Right renal cortex interstitium (tissue), 3 donors: ENCODE measurements at regions not wholly inside any gene's neighbourhood (a gene's known extent, or its start where the extent isn't known, plus 50 kb on each side); places are given as distances from the start of the nearest gene placed in this dataset.

Experiments
- DNase-seq, 3 donors: peaks; one replicate each; pipeline ENCODE4 v3.0.0-alpha.2; 2013; ENCODE audit warnings: low read depth in 3 of 3, low spot score in 2 of 3

DNA sequence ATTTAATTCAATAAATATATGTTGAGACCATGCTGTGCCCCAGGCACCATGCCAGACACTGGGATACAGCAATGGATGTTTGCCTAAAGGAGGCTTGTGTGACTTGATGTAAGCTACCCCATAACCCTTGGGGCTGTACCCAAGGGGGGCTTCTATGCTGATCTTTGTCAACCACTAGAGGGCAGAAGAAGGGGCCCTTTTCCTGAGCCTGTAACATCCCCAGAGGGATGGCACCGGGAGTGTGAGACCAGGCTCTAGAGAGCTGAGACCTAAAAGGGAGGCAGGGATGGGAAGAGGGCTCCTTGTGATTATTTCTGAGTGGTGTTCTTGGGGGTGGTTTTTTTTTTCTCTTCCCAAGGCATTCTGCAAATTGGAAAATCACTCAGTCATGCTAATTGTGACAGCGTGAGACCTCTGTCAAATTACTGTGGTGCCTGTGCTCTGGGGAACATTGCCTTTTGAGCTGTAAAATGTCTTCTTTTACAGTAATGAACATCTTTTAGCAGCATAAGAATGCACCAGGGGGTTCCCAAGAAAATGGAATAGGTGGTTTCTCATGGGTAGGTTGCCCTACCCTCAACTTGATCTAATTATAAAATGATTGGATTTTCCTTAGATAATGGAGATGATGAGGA lies 138.7 kb upstream of the SLC24A3 start:
- no peak for DNase-seq

DNA sequence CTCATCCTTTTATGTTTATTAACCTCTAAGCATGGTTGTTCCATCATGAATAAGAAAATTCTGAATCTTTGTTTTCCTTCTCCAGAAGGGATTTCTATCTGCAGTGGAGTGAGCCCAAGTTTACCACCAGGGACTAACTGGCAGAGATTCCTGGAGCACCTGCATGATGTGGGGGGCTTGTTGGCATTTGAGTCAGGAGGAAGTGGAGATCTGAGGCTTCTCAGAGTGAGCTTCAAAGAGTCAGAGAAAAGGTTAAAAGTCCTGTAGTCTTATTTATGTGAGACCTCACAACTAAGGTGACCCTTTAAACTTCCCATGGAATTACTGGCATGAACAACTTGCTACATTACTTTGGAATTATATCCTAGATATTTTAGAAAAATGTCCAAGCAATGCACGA lies 138.1 kb upstream of the SLC24A3 start:
- DNase-seq, result no peak

DNA sequence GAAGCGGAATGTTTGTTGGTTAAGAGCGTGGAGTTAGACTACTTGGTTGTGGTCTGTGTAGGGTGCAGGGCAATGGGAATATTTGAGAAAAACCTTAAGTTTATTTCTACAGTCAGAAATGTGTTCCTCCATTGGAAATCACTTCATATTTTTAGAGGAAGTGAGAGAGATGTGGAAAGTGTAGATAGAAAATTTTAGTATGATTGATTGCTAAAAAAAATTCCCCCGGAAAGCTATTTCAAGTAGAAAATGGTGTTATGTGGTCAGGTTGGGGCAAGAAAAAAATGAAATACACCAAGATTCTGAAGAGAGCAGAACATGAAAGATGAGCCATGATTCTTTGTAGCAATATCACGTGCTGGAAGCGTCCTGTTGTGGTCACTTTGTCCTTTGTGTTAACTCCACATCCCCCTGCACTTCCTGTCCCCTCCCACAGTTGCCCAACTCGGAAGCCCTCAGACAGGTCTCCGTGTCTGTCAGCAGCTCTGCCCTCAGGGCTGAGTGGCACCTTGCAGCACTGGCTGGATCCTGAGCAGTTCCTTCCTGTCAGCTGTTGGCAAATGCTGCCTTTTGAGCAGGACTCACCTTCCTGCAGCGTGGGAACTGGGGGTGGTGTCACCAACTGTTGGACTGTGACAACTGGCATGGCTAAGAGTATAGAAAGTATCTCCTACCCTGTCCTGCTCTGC lies 137.5 kb upstream of the SLC24A3 start:
- DNase-seq, result no peak

DNA sequence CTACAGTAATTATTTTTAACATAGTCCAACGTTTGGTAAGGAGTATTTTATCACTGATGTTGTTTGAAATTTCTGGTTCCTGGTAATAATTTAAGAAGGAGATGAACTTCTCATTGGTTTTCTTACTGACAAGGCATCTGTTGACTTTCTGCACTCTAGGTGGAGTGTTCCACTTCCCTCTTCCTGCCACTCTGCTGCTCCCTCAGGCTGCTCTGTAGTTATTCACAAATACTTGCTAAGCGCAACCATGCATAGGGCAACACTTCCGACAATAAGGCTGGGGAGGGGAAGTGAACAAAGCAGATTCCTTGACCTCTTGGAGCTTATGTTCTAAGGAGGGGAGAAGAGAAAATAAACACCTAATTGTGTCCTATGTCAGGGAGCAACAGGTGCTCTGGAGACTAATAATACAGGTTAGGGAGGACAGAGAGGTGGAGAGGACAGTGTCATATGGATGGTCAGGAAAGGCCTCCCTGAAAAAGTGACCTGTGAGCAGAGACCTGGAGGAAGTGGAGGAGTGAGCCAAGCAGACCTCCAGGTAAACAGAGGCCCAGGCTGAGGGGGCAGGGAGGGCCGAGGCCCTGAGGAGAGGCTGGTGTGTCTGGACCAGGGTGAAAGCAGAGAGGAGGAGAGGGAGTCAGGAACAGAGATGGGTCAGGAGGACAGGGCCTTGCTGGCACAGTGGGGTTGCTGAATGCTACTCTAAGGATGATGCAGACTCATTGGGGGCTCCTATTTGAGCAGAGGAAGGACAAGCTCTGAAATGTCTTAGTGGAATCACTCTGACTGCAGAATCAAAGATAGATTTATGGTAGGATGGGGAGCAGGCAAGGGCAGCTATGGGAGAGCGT lies 134.8 kb upstream of the SLC24A3 start:
- DNase-seq, result no peak

DNA sequence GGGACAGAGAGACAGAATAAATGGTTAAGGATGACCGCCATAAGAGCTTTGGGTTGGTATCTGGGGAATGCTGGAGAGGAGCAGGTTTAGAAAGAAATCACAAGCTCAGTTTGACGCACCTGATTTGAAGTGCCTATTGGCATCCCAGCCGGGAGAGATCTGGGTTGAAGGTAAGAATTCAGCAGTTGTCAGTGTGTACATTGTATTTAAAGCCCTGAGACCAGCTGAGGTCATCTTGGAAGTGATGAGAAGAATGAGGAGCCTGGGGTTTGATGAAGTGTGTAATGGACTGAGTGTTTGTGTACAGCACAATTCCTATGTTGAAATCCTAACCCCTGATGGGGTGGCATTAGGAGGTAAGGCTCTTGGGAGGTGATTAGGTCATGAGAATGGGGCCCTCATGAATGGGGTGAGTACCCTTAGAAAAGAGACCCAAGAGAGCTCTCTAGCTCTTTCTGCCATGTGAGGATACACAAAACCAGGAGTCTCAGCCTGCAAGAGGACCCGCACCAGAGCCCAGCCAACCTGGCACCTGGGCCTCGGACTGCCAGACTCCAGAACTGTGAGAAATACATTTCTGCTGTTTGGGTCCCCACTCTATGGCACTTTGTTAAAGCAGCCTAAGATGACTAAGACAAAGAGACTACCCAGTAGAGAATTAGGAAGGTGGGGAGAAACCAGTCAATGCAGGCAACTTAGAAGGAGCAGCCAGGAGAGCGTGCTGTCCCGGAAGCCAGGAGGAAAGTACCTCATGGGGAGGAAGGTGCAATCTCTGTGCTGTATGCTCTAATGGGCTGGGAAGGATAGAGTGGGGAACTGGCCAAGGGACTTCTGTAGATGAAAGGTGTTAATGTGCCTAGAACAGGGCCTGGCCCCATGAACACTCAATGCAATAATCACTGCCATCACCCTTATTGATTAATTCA lies 133.7 kb upstream of the SLC24A3 start:
- no peak for DNase-seq

DNA sequence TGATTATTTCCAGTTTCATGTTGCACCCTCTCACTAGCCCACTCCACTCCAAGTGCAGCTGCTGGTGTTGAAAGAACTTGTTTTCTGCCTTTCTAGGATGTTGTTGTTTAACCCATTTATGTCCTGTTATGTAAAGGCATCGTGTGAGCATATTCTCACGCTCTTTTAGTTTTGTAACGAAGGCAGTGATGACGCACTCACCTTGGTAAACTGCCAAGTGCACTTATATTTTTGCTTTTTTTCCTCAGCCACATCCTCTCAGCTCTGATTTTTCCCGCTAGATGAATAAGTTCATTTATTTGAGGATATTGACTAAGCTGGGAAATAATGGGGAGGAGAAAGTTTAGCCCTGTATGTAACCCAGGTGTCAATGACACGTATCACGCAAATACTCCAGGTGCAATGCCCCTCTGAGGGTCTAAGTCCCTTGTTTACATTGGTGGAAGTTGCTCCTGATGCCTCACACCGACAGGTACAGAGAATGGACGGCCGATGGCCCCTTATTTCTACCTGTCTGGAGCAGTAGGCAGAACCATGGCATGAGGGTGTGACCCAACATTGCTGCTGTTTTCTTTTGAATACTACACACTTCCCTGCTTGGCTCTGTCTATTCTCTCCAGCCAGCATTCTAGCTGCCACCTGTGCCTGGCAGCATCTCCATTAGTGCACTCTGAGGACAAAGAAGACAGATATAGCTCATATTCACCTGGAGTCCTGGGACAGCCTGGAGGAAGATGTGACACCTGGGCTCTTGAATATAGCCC lies 132.7 kb upstream of the SLC24A3 start:
- DNase-seq, result no peak

DNA sequence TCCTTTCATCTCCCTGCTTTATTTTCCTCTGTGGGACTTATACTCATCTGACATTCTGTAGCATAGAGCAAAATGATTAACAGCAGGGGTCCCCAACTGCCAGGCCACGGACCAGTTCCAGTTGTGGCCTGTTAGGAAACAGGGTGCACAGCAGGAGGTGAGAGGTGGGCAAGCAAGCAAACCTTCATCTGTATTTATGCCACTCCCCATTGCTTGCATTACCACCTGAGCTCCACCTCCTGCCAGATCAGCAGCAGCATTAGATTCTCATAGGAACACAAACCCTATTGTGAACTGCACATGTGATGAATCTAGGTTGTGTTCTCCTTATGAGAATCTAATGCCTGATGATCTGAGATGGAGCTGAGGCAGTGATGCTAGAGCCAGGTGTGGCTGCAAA lies 130.5 kb upstream of the SLC24A3 start:
- no peak for DNase-seq

DNA sequence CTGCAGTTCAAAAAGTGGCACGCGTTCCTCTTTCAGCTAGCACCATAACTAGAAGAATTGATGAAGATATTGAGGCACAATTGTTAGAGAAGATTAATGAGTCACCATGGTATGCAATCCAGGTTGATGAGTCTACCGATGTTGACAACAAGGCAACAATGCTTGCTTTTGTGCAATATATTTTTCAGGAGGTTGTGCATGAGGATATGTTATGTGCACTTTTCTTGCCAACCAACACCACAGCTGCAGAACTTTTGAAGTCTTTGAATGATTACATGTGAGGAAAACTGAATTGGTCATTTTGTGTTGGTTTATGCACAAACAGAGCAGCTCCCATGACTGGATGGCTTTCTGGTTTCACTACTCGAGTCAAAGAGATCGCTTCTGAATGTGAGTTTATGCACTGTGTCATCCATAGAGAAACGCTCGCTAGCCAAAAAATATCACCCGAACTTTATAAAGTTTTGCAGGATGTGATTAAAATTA lies 129.3 kb upstream of the SLC24A3 start:
- DNase-seq, result no peak

DNA sequence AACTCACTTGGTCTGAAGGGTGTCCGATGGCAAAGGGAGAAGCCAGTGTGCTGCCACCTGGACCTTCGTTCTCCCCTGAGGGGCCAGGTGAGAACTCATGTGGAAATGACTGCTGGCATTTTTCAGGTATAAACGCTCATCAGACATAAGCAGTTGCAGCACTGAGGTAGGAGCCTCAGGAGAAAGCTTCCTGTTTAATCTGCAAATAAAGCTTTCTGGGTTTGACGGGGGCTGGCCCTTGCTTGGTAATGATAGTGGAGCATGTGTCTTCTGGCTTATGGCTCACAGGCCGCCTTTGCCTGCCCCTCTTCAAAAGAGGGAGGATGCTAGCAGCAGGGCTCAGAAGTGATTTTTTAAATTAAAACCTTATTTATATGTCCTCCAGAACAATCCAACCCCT lies 122.1 kb upstream of the SLC24A3 start:
- DNase-seq, result no peak

DNA sequence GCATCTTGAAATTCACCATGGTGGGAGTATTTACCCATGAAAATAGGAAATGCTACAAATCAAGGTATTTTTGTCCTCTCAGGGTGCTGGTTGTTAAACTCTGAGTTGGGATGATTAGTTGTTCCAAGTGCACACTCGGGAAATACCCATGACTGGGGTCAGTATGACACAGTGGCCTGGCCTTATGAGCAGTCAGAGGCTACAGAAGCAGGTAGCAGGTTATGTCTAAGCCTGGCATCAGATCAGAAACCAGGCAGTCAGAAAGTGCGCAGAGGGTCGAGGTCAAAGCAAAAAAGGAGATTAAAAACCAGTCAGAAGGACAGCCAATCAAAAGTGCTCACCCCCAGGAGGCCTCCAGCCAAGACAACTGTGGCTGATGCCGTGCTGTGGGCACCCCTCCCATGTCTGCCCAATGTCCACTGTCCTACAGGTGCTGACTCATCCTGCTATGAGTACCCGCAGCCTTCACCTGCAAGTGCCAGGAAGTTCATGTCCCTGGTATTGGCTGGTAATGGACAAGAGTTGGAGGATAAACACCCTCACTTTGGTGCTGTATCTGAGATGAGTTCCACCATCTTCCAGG lies 117.4 kb upstream of the SLC24A3 start:
- DNase-seq, result no peak

DNA sequence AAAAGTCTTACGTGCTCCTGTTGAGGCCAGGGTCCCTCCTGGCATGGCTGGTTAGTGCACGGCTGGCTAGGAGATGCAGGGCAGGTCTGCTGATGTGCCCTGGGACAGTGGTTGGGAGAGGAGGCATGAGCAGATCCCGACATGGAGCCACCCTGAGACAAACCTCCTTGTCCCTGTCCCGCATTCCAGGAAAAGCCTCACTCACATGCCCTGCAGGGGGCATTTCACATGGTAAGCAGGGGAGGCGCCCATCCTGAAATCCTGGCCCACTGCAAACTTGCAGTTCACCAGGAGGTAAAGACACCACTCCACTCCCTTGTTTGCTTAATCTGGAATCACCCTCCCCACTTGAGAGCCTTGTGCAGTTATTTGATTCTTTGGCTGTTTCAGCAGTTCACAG lies 116.7 kb upstream of the SLC24A3 start:
- DNase-seq, result no peak

DNA sequence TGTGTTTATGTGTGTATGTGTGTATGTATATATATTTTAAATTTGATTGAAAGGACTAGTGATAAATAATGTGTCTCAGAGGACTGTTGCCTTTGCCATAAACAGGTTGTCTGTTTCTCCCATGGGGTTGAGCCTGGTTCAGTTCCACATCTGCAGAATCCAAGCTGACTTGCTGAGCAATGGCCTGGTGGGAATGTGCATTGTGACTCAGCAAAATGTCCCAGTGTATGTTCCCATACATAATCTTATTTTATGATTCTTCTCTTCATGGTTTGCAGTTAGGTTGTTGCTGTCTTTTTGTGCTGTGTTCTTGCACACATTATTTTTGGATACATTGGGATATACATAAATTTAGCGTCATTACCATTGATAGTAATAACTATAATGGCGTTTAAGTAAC lies 115.6 kb upstream of the SLC24A3 start:
- no peak for DNase-seq

DNA sequence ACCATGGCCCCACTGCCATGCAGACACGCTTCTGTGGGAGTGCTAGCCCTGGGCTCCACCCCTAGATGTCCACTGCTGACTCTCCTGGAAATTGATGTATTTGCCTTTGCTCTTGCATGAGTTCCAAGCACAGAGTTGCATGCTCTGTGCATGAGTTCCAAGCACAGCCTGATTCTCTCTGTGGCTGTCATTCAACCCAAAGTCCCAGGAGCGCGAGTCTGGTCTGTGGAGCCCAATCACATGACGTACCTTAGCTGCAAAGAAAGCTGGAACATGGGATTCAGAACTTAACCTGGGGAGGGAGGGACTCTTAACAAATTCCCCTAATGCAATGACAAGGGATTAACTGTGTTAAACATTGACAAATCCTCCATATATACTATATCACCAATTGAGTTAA lies 114.3 kb upstream of the SLC24A3 start:
- DNase-seq, result no peak

DNA sequence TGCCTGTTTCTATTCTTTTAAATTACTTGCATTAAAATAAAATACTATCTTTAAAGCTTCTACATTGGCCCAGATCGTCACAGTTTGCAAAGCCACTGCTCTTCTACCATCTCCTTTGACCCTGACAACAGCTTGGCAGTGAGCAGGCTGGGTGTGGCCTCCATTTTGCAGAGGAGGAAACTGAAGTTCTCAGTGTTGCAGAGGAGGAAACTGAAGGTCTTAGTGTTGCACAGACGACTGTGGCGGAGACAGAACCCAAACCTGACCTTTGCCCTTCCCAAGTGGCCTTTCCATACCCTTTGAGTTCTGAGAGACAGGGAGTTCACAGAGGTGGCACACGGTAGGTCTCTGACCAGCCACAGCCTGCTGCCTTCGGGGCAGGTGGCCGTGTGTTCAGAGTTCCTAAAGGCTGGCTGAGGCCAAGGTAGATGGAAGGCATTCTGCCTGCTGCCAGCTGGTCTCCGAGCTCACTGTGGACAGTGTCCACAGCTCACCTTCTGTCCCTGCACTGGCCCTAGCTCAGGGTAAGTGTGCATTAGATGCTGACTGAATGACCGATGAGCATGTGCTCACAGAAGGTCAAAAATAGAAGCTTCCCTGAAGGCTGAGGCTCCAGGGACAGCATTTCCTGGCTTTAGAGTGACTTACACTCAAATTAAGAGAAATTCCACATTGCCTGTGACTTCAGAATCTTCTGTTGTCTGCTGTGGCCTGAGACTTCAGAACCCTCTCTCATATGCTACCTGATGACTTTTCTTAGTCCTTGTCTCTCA lies 113.5 kb upstream of the SLC24A3 start:
- no peak for DNase-seq

DNA sequence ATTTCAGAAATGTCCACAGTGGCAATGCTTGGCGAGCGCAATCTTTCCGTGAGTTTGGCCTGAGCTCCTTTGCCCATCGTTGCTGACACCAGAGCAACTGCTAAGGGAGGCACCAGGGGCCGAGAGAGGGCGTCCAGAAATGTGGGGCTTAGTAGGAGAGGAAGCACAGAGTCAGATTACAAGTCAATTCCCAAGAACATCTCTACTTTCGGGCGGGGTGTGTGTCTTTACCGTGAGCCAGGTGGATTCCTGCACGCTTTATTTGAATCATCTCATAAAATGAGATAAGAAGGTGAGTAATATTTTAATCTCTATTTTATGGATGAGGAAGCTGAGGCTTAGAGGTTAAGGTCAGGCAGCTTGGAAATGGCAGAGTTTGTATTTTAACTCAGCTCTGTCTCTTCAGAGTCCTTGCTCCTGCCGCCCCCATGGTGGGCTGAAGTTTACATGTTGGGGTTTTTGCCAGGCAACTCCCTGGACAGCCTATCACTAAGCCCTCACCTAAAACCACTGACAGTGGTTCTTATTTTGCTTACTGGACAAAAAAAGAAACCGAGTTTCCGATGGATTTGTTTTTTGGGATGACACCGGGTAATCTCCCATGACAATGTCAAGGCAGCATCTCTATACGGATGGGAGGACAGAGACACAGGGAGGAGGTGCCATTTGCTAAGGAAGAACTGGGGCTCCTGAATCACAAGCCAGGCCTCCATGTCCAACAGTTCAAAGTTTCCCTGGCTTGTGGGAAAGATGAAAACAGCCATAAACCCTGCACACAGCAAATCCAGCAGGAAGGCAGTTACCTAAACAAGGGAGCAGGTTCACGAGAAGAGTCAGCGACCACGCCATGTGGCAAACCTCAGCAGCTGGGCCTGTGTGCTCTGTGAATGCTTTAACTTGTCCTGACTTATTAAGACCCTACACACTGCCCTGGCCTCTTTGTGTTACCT lies 112.6 kb upstream of the SLC24A3 start:
- no peak for DNase-seq

DNA sequence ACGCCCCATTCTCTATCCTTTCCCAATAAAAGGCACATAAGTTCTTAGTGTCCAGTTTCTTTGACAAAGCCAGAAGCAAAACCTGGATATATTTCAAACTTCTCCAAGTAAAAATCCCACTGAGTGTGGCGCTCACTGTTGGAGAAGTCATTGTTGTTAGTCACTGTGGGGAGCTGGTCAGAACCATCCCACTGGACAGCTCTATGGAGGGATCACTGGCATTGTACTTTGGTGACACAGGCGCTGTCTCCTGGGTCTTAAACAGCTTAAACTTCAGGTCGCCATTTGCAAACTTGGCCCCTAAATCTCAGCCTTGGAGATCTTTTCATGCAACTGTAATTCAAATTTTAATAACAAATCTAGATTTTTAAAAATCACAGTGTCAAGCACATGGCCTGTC lies 111.5 kb upstream of the SLC24A3 start:
- DNase-seq, result no peak

DNA sequence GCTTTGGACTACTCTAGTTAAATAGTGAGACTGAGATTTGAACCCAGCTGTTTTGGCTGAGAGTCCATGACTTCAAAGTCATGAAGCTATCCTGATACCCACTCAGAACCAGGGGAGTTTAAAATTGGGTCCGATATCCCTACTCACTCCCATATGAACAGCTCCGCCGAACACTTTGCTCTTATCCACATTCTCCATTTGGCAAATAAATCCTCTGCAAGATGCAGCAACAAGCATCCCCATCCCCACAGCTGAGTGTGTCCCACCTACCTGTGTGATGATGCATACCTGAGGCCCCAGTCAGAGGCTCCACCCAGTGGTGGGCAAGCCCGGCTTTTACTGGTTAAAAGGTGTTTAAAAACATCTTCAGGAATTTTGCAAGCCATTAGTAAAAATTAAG lies 108.3 kb upstream of the SLC24A3 start:
- DNase-seq, result no peak

DNA sequence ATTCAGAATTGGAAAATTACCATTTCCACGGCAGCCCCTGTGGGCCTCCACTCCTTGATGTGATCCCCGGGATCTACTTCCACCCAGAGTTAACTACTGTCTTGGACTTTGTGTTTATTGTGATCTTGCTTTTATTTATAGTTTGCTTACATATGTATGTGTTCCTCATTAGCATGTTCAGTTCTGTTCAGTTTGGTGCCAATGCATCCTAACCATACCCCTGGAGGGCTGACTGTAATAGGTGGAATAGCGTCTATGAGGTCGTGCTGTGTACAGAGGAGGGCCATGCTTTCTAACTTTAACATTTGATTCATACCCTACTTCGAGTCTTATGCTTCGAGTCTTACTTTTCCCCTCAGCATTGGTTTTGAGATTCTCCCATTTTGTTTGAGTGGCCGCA lies 104.3 kb upstream of the SLC24A3 start:
- DNase-seq, result no peak
